ENCODE measurements at regions not wholly inside any gene's neighbourhood (a gene's known extent, or its start where the extent isn't known, plus 50 kb on each side); places are given as distances from the start of the nearest gene placed in this dataset.
A peak's percentile ranks its signal among the peaks of the same experiment; 100 is the strongest.

GRCh38 chr2:9748577-9748976 lies 94.7 kb upstream of the TAF1B start:
- Mint-ChIP-seq H3K27ac (no peak overlapping the region), H3K4me3 (no peak overlapping the region), H3K36me3 (no peaks in the 10 kb centered on the region), H3K27me3 (ENCODE audit: low read depth in 2 of 2) (peaks cover 0 to 7% of the 10 kb centered on the region in 2 donors), H3K9me3 (no peaks in the 10 kb centered on the region), H3K4me1 (peaks cover 25 to 39% of the 10 kb centered on the region in 2 donors)
- Histone ChIP-seq H3K27me3 (ENCODE audit: control insufficient read depth, insufficient read depth, low read length) (no peaks in the 10 kb centered on the region), H3K36me3 (ENCODE audit: control insufficient read depth, insufficient read depth, low read length) (no peaks in the 10 kb centered on the region), H3K4me1 (ENCODE audit: control insufficient read depth, insufficient read depth, low read length) (peaks cover 28% of the 10 kb centered on the region), H3K27ac (ENCODE audit: low read length) (no peak overlapping the region), H3K4me3 (ENCODE audit: low read length) (no peak overlapping the region), H3K9me3 (ENCODE audit: control insufficient read depth, insufficient read depth, low read length) (no peaks in the 10 kb centered on the region)
- no peak for TF ChIP-seq CTCF (IDR thresholded peaks at IDR 0.05)
- WGBS (ENCODE audit: insufficient coverage), result 86% methylated on average over 2 of the region's 6 CpGs
- no peak for ATAC-seq
- no peak for DNase-seq
- intact Hi-C loops (cut with micrococcal nuclease), result no loop called here

GRCh38 chr2:9749546-9750223 lies 93.6 kb upstream of the TAF1B start:
- Histone ChIP-seq H3K27ac (ENCODE audit: low read length) (no peak overlapping the region), H3K4me3 (ENCODE audit: low read length) (no peak overlapping the region), H3K4me1 (ENCODE audit: control insufficient read depth, insufficient read depth, low read length) (peaks cover 39% of the 10 kb centered on the region), H3K27me3 (ENCODE audit: control insufficient read depth, insufficient read depth, low read length) (no peaks in the 10 kb centered on the region), H3K9me3 (ENCODE audit: control insufficient read depth, insufficient read depth, low read length) (no peaks in the 10 kb centered on the region), H3K36me3 (ENCODE audit: control insufficient read depth, insufficient read depth, low read length) (no peaks in the 10 kb centered on the region)
- no peaks in the 10 kb centered on the region for H3K36me3 Mint-ChIP-seq
- no peak overlapping the region for H3K27ac Mint-ChIP-seq
- intact Hi-C loops (cut with micrococcal nuclease), result no loop called here
- H3K27me3 Mint-ChIP-seq (ENCODE audit: low read depth in 2 of 2), result peaks cover 0 to 15% of the 10 kb centered on the region in 2 donors
- H3K4me1 Mint-ChIP-seq, result peaks cover 34 to 50% of the 10 kb centered on the region in 2 donors
- 86% methylated on average over 9 of the region's 9 CpGs for WGBS (ENCODE audit: insufficient coverage)
- TF ChIP-seq CTCF (IDR thresholded peaks at IDR 0.05), result no peak
- no peaks in the 10 kb centered on the region for H3K9me3 Mint-ChIP-seq
- DNase-seq, result no peak
- no peak for ATAC-seq
- no peak overlapping the region for H3K4me3 Mint-ChIP-seq

GRCh38 chr2:9750224-9751215 lies 92.8 kb upstream of the TAF1B start:
- Mint-ChIP-seq H3K4me3 (no peak overlapping the region), H3K27me3 (ENCODE audit: low read depth in 2 of 2) (peaks cover 0 to 21% of the 10 kb centered on the region in 2 donors), H3K27ac (peak overlapping the region; percentile 67 to 69), H3K4me1 (peaks cover 35 to 59% of the 10 kb centered on the region in 2 donors), H3K9me3 (no peaks in the 10 kb centered on the region), H3K36me3 (no peaks in the 10 kb centered on the region)
- H3K27ac ChIP-seq (ENCODE audit: low read length), result no peak overlapping the region
- no peak for ATAC-seq
- no peaks in the 10 kb centered on the region for H3K27me3 ChIP-seq (ENCODE audit: control insufficient read depth, insufficient read depth, low read length)
- H3K4me1 ChIP-seq (ENCODE audit: control insufficient read depth, insufficient read depth, low read length), result peaks cover 45% of the 10 kb centered on the region
- intact Hi-C loops (cut with micrococcal nuclease), result no loop called here
- 75% methylated on average over 9 of the region's 9 CpGs for WGBS (ENCODE audit: insufficient coverage)
- no peak for TF ChIP-seq CTCF (IDR thresholded peaks at IDR 0.05)
- H3K9me3 ChIP-seq (ENCODE audit: control insufficient read depth, insufficient read depth, low read length), result no peaks in the 10 kb centered on the region
- no peak overlapping the region for H3K4me3 ChIP-seq (ENCODE audit: low read length)
- DNase-seq, result no peak
- H3K36me3 ChIP-seq (ENCODE audit: control insufficient read depth, insufficient read depth, low read length), result no peaks in the 10 kb centered on the region
